ENCODE measurements at regions not wholly inside any gene's neighbourhood (a gene's known extent, or its start where the extent isn't known, plus 50 kb on each side); places are given as distances from the start of the nearest gene placed in this dataset.

- H3K27me3 ChIP-seq (ENCODE audit: control insufficient read depth in 2 of 2, insufficient read depth in 2 of 2, low read length in 2 of 2): no peaks in the 10 kb centered on the region
- no peak for FAIRE-seq
- no peak overlapping the region for H3K4me2 ChIP-seq (ENCODE audit: insufficient read depth, low read length)
- H3K9me1 ChIP-seq (ENCODE audit: control insufficient read depth, insufficient read depth, low read length): no peaks in the 10 kb centered on the region
- 0% methylated on average over 1 of the region's 1 CpG for WGBS (ENCODE audit: insufficient coverage, low coverage, missing lambda C conversion rate)
- H3K4me1 ChIP-seq (replicated peaks in 1 of 2; ENCODE audit: control insufficient read depth in 2 of 2, insufficient read depth in 2 of 2, low read length in 2 of 2): no peaks in the 10 kb centered on the region
- in situ Hi-C loops (cut with MboI): no loop called here
- no peak overlapping the region for H2AFZ ChIP-seq (ENCODE audit: low read depth, low read length)
- no peaks in the 10 kb centered on the region for H4K20me1 ChIP-seq (replicated peaks; ENCODE audit: control insufficient read depth, insufficient read depth, low read length)
- ChIA-PET POLR2A (no interaction called here), CTCF (ENCODE audit: low intra/inter-chr PET ratio) (no interaction called here)
- ATAC-seq: no peak
- H3K4me3 ChIP-seq: no peak overlapping the region
- no peak overlapping the region for H3K9ac ChIP-seq (ENCODE audit: insufficient read depth in 1 of 2, low read depth in 2 of 2, low read length in 2 of 2)
- BruUV-seq (replicated peaks): no TSS peak
- no peaks in the 10 kb centered on the region for H3K79me2 ChIP-seq (ENCODE audit: control insufficient read depth, insufficient read depth, low read length)
- no peaks in the 10 kb centered on the region for H3K9me3 ChIP-seq (replicated peaks; ENCODE audit: control insufficient read depth, insufficient read depth, low read depth, low read length)
- no peak for DNase-seq (ENCODE audit: extremely low read depth in 1 of 4, low spot score in 3 of 4)
- intact Hi-C loops (cut with micrococcal nuclease): no loop called here
- no peak for TF ChIP-seq PHF21A (IDR thresholded peaks at IDR 0.05; ENCODE audit: borderline replicate concordance, low read depth)
- no peak for TF ChIP-seq ELK1 (CRISPR knock-in tag; IDR thresholded peaks at IDR 0.05)
- TF ChIP-seq SMC3 (conservative IDR thresholded peaks at IDR 0.05; ENCODE audit: insufficient read depth, low read depth, low read length): no peak
- no peak for TF ChIP-seq ZNF583 (CRISPR knock-in tag; IDR thresholded peaks at IDR 0.05)
- TF ChIP-seq TSC22D4 (tag; IDR thresholded peaks at IDR 0.05): no peak
- TF ChIP-seq NFE2L1 (tag; IDR thresholded peaks at IDR 0.05; ENCODE audit: borderline replicate concordance, low read depth): no peak
- no peak for TF ChIP-seq ZNF140 (CRISPR knock-in tag; IDR thresholded peaks at IDR 0.05)
- no peak for TF ChIP-seq ARID3B (CRISPR knock-in tag; IDR thresholded peaks at IDR 0.05; ENCODE audit: borderline replicate concordance)
- TF ChIP-seq POLR2AphosphoS2 (IDR thresholded peaks at IDR 0.05; ENCODE audit: low read length): no peak
- TF ChIP-seq, protein P1, sequence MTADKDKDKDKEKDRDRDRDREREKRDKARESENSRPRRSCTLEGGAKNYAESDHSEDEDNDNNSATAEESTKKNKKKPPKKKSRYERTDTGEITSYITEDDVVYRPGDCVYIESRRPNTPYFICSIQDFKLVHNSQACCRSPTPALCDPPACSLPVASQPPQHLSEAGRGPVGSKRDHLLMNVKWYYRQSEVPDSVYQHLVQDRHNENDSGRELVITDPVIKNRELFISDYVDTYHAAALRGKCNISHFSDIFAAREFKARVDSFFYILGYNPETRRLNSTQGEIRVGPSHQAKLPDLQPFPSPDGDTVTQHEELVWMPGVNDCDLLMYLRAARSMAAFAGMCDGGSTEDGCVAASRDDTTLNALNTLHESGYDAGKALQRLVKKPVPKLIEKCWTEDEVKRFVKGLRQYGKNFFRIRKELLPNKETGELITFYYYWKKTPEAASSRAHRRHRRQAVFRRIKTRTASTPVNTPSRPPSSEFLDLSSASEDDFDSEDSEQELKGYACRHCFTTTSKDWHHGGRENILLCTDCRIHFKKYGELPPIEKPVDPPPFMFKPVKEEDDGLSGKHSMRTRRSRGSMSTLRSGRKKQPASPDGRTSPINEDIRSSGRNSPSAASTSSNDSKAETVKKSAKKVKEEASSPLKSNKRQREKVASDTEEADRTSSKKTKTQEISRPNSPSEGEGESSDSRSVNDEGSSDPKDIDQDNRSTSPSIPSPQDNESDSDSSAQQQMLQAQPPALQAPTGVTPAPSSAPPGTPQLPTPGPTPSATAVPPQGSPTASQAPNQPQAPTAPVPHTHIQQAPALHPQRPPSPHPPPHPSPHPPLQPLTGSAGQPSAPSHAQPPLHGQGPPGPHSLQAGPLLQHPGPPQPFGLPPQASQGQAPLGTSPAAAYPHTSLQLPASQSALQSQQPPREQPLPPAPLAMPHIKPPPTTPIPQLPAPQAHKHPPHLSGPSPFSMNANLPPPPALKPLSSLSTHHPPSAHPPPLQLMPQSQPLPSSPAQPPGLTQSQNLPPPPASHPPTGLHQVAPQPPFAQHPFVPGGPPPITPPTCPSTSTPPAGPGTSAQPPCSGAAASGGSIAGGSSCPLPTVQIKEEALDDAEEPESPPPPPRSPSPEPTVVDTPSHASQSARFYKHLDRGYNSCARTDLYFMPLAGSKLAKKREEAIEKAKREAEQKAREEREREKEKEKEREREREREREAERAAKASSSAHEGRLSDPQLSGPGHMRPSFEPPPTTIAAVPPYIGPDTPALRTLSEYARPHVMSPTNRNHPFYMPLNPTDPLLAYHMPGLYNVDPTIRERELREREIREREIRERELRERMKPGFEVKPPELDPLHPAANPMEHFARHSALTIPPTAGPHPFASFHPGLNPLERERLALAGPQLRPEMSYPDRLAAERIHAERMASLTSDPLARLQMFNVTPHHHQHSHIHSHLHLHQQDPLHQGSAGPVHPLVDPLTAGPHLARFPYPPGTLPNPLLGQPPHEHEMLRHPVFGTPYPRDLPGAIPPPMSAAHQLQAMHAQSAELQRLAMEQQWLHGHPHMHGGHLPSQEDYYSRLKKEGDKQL (CRISPR knock-in tag; IDR thresholded peaks at IDR 0.05; ENCODE audit: borderline replicate concordance): no peak
- TF ChIP-seq, protein P2, sequence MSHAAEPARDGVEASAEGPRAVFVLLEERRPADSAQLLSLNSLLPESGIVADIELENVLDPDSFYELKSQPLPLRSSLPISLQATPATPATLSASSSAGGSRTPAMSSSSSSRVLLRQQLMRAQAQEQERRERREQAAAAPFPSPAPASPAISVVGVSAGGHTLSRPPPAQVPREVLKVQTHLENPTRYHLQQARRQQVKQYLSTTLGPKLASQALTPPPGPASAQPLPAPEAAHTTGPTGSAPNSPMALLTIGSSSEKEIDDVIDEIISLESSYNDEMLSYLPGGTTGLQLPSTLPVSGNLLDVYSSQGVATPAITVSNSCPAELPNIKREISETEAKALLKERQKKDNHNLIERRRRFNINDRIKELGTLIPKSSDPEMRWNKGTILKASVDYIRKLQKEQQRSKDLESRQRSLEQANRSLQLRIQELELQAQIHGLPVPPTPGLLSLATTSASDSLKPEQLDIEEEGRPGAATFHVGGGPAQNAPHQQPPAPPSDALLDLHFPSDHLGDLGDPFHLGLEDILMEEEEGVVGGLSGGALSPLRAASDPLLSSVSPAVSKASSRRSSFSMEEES (CRISPR knock-in tag; IDR thresholded peaks at IDR 0.05): no peak
- TF ChIP-seq SETDB1 (IDR thresholded peaks at IDR 0.05; ENCODE audit: low read length): no peak
- H3K36me3 ChIP-seq (ENCODE audit: control insufficient read depth, insufficient read depth, low read length): no peaks in the 10 kb centered on the region
- H3K27ac ChIP-seq (ENCODE audit: extremely low read depth, low read depth, low read length): no peak overlapping the region
These were observed 414.7 kb downstream of the SLC16A7 start for GRCh38 chr12:60010486-60010885.

Data from K562 (cell line).